ENCODE measurements at regions not wholly inside any gene's neighbourhood (a gene's known extent, or its start where the extent isn't known, plus 50 kb on each side); places are given as distances from the start of the nearest gene placed in this dataset.

- TF ChIP-seq CTCF (IDR thresholded peaks at IDR 0.05; ENCODE audit: low read length): no peak
- TF ChIP-seq EZH2 (IDR thresholded peaks at IDR 0.05; ENCODE audit: borderline replicate concordance, low read length): no peak
Measured at GRCh38 chr3:139128803-139129202, 84.1 kb upstream of the PRR23C start.
